ENCODE measurements at regions not wholly inside any gene's neighbourhood (a gene's known extent, or its start where the extent isn't known, plus 50 kb on each side); places are given as distances from the start of the nearest gene placed in this dataset.

GRCh38 chr22:47576908-47577307 lies 814.5 kb downstream of the TBC1D22A start:
- in situ Hi-C loops (cut with HindIII; ENCODE audit: low pct_unique_long_range_greater_than_20kb, low sequenced_read_pairs), result no loop called here
- no peak for DNase-seq (ENCODE audit: low read depth, low spot score)

GRCh38 chr22:47575291-47575690 lies 812.8 kb downstream of the TBC1D22A start:
- in situ Hi-C loops (cut with HindIII; ENCODE audit: low pct_unique_long_range_greater_than_20kb, low sequenced_read_pairs), result no loop called here

GRCh38 chr22:47574556-47574955 lies 812.1 kb downstream of the TBC1D22A start:
- DNase-seq (ENCODE audit: low read depth, low spot score), result no peak
- in situ Hi-C loops (cut with HindIII; ENCODE audit: low pct_unique_long_range_greater_than_20kb, low sequenced_read_pairs), result no loop called here

More at GRCh38 chr22:47575291-47575690, 812.8 kb downstream of the TBC1D22A start:
- no peak for DNase-seq (ENCODE audit: low read depth, low spot score)

- in situ Hi-C loops (cut with HindIII; ENCODE audit: low pct_unique_long_range_greater_than_20kb, low sequenced_read_pairs), result no loop called here
- DNase-seq (ENCODE audit: low read depth, low spot score), result no peak
Observed at GRCh38 chr22:47573141-47573540, 810.7 kb downstream of the TBC1D22A start.

GRCh38 chr22:47572443-47572842 lies 810.0 kb downstream of the TBC1D22A start:
- no peak for DNase-seq (ENCODE audit: low read depth, low spot score)
- in situ Hi-C loops (cut with HindIII; ENCODE audit: low pct_unique_long_range_greater_than_20kb, low sequenced_read_pairs), result no loop called here

GRCh38 chr22:47571616-47572015 lies 809.2 kb downstream of the TBC1D22A start:
- DNase-seq (ENCODE audit: low read depth, low spot score), result no peak
- in situ Hi-C loops (cut with HindIII; ENCODE audit: low pct_unique_long_range_greater_than_20kb, low sequenced_read_pairs), result no loop called here

- no peak for DNase-seq (ENCODE audit: low read depth, low spot score)
- in situ Hi-C loops (cut with HindIII; ENCODE audit: low pct_unique_long_range_greater_than_20kb, low sequenced_read_pairs), result no loop called here
Observed at GRCh38 chr22:47570851-47571250, 808.4 kb downstream of the TBC1D22A start.

- in situ Hi-C loops (cut with HindIII; ENCODE audit: low pct_unique_long_range_greater_than_20kb, low sequenced_read_pairs), result no loop called here
- no peak for DNase-seq (ENCODE audit: low read depth, low spot score)
Observed at GRCh38 chr22:47570300-47570685, 807.8 kb downstream of the TBC1D22A start.

- DNase-seq (ENCODE audit: low read depth, low spot score), result no peak
- in situ Hi-C loops (cut with HindIII; ENCODE audit: low pct_unique_long_range_greater_than_20kb, low sequenced_read_pairs), result no loop called here
Observed at GRCh38 chr22:47569389-47570299, 807.2 kb downstream of the TBC1D22A start.

GRCh38 chr22:47568700-47569099 lies 806.2 kb downstream of the TBC1D22A start:
- in situ Hi-C loops (cut with HindIII; ENCODE audit: low pct_unique_long_range_greater_than_20kb, low sequenced_read_pairs), result no loop called here
- no peak for DNase-seq (ENCODE audit: low read depth, low spot score)

GRCh38 chr22:47567126-47568090 lies 805.0 kb downstream of the TBC1D22A start:
- in situ Hi-C loops (cut with HindIII; ENCODE audit: low pct_unique_long_range_greater_than_20kb, low sequenced_read_pairs), result no loop called here
- DNase-seq (ENCODE audit: low read depth, low spot score), result no peak

- in situ Hi-C loops (cut with HindIII; ENCODE audit: low pct_unique_long_range_greater_than_20kb, low sequenced_read_pairs), result no loop called here
- DNase-seq (ENCODE audit: low read depth, low spot score), result no peak
Observed at GRCh38 chr22:47566491-47566890, 804.0 kb downstream of the TBC1D22A start.

- DNase-seq (ENCODE audit: low read depth, low spot score), result no peak
- in situ Hi-C loops (cut with HindIII; ENCODE audit: low pct_unique_long_range_greater_than_20kb, low sequenced_read_pairs), result no loop called here
Observed at GRCh38 chr22:47565607-47566006, 803.2 kb downstream of the TBC1D22A start.

- no peak for DNase-seq (ENCODE audit: low read depth, low spot score)
Observed at GRCh38 chr22:47564651-47565434, 802.4 kb downstream of the TBC1D22A start.

GRCh38 chr22:47564158-47564450 lies 801.7 kb downstream of the TBC1D22A start:
- in situ Hi-C loops (cut with HindIII; ENCODE audit: low pct_unique_long_range_greater_than_20kb, low sequenced_read_pairs), result no loop called here
- no peak for DNase-seq (ENCODE audit: low read depth, low spot score)

More at GRCh38 chr22:47564651-47565434, 802.4 kb downstream of the TBC1D22A start:
- in situ Hi-C loops (cut with HindIII; ENCODE audit: low pct_unique_long_range_greater_than_20kb, low sequenced_read_pairs), result no loop called here

GRCh38 chr22:47563406-47564157 lies 801.1 kb downstream of the TBC1D22A start:
- no peak for DNase-seq (ENCODE audit: low read depth, low spot score)
- in situ Hi-C loops (cut with HindIII; ENCODE audit: low pct_unique_long_range_greater_than_20kb, low sequenced_read_pairs), result no loop called here

- no peak for DNase-seq (ENCODE audit: low read depth, low spot score)
- in situ Hi-C loops (cut with HindIII; ENCODE audit: low pct_unique_long_range_greater_than_20kb, low sequenced_read_pairs), result no loop called here
Observed at GRCh38 chr22:47561766-47562165, 799.3 kb downstream of the TBC1D22A start.

Measured in SK-MEL-5 (cell line).